Ecto neural progenitor cell (in vitro differentiated cells): ENCODE measurements at regions not wholly inside any gene's neighbourhood (a gene's known extent, or its start where the extent isn't known, plus 50 kb on each side); places are given as distances from the start of the nearest gene placed in this dataset.
"Not testable (repeated sequence)": the region's sequence is repeated elsewhere in the genome, so short reads cannot be mapped to it uniquely, and the experiment has no call there.

Experiments
- DNase-seq: peaks from one replicate; pipeline ENCODE4 v3.0.0-alpha.2; 2018; ENCODE audit warnings: low spot score

DNA sequence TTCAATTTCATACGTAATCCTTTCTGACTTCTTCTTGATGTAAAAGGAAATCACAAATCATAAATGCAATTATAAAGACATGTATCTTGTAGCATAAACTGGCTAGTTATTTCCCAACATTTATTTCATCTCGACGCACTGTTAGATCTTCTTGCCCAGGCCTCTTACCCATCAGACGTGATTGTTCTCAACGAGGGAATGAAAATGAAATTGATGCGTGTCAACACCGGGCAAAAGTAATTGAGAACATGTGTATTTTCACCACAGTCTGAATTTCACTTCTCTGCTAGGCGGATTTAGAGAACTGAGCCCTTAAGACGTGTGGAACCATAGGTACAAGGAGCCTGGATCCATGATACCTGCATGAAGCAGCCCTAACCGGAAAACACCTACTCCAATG, 519.7 kb downstream of the KCNT2 start:
- no peak for DNase-seq

GRCh38 chr1:196078691-196079090, 529.5 kb downstream of the KCNT2 start:
- DNase-seq, result no peak

- no peak for DNase-seq
Observed at GRCh38 chr1:196075621-196076020, 532.6 kb downstream of the KCNT2 start.

DNA sequence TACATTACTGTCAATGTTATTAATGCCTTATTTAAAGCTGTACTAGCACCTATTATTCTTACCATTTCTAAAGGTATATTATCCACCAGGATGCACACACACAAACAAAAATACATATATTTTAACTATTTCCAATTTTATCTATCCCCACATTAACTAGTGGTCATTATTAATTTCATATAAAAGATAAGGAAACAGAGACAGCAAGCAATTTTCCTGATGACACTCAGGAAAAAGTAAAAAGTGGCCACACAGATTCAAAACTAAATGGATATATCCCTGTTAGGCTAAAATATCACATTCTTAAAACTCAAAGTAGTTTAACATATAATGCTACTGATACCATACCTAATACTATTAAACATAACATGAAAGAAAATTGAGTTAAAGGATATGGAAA, 534.1 kb downstream of the KCNT2 start:
- no peak for DNase-seq

GRCh38 chr1:196071447-196071846, 536.8 kb downstream of the KCNT2 start:
- DNase-seq, result no peak

- DNase-seq, result no peak
Observed at GRCh38 chr1:196070940-196071339, 537.3 kb downstream of the KCNT2 start.

DNA sequence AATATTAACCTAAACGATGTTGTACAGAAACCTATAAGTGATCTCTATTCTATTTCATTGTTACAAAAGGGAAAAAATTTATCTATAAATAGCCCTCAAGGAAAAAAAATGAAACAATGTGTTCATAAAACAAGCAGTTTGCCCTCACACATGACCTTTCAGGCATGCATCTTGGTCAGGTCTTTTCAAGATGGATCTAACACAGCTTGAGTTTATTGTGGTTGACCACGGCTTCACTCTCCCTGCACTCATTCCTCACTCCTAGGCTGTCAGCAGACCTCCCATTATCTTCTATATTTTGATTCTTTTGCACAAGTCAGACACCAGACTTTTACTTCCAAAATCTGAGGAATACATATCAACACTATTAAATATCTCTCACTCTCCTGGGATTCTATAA, 544.3 kb downstream of the KCNT2 start:
- DNase-seq, result no peak

- no peak for DNase-seq
Observed at GRCh38 chr1:196063294-196063693, 544.9 kb downstream of the KCNT2 start.

DNA sequence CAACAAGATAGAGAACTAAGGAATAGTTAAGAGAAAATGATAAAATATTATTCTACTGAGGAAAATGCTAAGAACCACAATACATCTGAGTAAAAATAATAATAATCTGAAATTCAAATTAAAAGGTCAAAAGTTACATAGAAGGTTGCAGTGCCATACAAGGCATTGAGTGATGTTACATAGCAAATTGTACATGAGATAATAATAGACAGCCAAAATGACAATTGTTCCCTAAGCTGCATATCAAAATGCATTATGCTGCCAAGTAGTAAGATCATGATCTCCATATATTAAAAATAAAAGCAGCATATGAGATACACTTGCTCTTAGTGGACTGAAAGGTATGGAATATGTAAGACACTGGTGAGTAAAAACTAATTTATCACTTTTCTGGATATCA, 547.7 kb downstream of the KCNT2 start:
- DNase-seq, result no peak

- DNase-seq, result no peak
Observed at GRCh38 chr1:196059210-196059609, 549.0 kb downstream of the KCNT2 start.

- peak; percentile 49 for DNase-seq
Observed at GRCh38 chr1:196056966-196057365, 551.3 kb downstream of the KCNT2 start.

DNA sequence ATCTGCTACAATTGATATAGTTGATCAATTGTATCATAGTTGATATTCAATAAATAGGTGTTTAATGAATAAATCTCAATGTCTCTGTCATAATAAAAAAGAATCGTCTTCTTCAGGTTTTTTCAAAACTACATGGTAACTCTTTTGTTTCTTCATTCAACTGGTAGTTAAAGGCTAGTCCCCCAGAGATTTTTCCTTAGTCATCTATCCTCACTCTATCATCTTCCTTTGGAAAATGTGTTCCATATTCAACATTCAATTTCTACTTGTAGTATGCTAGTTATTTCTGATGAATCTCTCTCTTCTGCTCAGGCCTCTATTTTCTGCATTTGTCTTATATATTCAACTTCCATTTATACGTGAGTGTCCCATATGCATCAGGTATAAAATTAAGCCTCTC, 558.8 kb downstream of the KCNT2 start:
- no peak for DNase-seq

DNA sequence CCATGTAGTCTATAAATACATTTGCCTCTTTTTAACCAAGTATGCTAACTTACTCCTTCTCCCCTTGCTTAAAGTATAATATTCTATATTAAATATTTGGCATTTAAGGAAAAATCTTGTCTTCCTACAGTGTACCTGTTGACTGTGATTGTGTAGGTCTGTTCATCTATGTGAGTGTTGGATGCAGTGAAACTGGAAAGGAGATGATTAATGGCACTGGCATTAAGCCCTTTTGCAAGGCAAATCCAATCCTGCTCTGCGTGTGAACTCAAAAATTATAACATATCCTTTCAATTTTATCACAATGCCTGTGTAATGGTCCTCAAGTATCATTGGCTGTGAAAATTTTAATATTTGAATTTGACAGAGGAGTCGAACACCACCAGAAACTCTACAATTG, 565.0 kb downstream of the KCNT2 start:
- DNase-seq, result no peak

GRCh38 chr1:196034080-196034706, 574.0 kb downstream of the KCNT2 start:
- DNase-seq, result peak; percentile 52

GRCh38 chr1:196031387-196031786, 576.9 kb downstream of the KCNT2 start:
- not testable (repeated sequence) for DNase-seq

DNA sequence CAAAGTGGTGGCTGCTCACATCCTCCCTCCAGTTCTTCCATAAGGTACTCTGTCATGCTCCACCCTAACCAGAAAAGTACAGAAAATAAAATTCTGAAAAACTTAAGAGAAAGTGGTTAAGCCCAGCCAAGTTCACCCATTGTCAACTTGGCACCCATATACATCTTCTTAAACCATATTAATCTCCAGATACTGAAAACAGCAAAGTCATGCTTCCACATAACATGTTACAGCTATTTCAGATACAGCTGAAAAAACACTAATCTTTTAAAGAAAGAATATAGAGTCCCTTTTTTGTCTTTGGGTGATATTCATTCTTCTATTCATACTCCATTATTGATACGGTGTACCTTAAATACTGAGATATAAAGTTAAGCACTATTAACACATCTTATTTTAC, 577.8 kb downstream of the KCNT2 start:
- DNase-seq, result no peak

GRCh38 chr1:196029410-196029809, 578.8 kb downstream of the KCNT2 start:
- DNase-seq, result no peak

GRCh38 chr1:196027127-196027526, 581.1 kb downstream of the KCNT2 start:
- DNase-seq, result no peak

- not testable (repeated sequence) for DNase-seq
Observed at GRCh38 chr1:196021174-196021573, 587.1 kb downstream of the KCNT2 start.

DNA sequence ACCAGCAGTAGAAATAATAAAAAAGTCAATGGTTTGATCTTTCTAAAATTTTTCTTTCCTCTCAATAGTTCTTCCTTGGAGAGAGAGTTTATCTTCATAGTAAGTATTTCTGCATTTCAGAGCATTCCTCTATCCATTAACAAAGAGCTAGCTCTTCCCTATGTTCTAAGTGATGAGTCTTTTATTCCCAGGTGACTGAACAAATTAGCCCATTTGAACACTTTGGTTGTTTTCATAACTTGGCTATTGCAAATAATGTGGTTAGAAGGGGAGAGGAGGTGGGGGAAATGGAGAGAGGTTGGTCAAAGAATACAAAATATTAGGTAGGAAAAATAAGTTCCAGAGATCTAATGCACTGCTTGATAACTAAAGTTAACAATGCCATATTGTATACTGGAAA, 598.9 kb downstream of the KCNT2 start:
- DNase-seq, result no peak

DNA sequence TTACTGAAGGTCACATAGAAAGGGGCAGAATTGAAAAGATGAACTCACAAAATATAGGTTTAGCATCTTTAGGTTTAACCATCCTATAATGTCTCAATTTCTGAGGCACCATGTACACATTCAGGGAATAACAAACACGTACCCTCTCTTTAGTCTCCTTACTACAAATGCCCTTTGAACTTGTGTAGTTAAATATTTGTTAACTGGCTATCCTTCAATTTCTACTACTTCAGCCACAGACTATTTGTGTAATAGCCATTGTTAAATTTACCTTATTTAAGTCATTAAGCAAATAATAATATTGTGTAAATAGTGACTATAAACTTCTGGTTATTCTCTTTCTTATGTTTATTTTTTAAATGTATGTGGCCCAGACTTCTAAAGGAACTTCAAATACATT, 600.5 kb downstream of the KCNT2 start:
- DNase-seq, result no peak

DNA sequence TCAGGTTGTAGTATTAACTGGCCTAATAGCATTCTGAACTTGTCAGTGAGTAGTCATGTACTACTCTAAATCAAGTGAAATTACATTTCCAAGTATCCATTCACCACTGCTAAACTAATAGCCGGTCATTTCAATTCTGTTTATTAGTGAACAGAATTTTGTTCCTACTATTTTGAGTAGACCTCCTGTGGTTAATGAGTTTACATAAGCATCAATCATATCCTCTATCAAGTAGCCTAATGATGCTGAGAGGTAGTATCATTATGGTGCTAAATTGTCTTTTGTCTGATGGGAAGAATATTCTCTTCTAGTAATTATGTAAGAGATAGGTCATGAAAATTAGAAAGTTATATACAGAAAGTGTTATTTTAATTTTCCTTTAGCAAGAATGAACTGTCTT, 602.8 kb downstream of the KCNT2 start:
- no peak for DNase-seq

DNA sequence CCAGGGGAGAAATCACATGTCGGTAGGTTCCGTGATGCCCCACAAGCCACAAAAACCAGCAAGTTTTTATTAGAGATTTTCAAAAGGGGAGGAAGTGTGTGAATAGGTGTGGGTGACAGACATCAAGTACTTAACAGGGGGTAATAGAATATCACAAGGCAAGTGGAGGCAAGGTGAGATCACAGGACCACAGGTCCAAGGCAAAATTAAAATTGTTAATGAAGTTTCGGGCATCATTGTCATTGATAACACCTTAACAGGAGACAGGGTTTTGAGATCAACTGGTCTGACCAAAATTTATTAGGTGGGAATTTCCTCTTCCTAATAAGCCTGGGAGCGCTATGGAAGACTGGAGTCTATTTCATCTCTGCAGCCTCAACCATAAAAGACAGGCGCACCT, 603.9 kb downstream of the KCNT2 start:
- not testable (repeated sequence) for DNase-seq

- DNase-seq, result no peak
Observed at GRCh38 chr1:196002906-196003305, 605.3 kb downstream of the KCNT2 start.

DNA sequence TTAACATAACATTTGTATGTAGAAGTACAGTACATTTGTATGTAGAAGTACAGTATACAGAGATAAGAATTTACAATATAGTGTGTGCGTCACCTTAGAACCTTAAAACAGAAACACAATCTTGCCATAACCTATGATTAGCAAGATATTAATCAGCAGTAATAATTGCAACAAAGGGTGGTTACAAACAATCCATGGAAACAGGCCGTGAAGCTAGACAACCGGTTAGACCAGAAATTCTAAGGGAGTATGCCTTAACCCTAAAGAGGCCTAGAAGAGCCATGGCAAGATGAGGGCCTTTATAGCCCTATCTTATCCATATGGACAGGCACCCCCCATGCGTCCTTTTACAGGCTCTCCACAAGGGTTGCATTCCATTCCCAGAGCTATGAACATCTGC, 605.9 kb downstream of the KCNT2 start:
- not testable (repeated sequence) for DNase-seq
